GM04504 (cell line): ENCODE measurements at regions not wholly inside any gene's neighbourhood (a gene's known extent, or its start where the extent isn't known, plus 50 kb on each side); places are given as distances from the start of the nearest gene placed in this dataset.

Experiments used
- DNase-seq: peaks from one replicate; pipeline ENCODE4 v3.0.0-alpha.2; 2012; ENCODE audit warnings: low read depth

- no peak for DNase-seq
Measured at GRCh38 chr6:143621876-143622605, 55.7 kb upstream of the PHACTR2 start.

- DNase-seq, result no peak
Measured at GRCh38 chr6:143621159-143621873, 56.4 kb upstream of the PHACTR2 start.

GRCh38 chr6:143620447-143620846, 57.3 kb upstream of the PHACTR2 start:
- DNase-seq, result no peak

- no peak for DNase-seq
Measured at GRCh38 chr6:143619824-143620401, 57.9 kb upstream of the PHACTR2 start.

GRCh38 chr6:143616741-143617140, 61.0 kb upstream of the PHACTR2 start:
- no peak for DNase-seq

GRCh38 chr6:143615785-143616184, 62.0 kb upstream of the PHACTR2 start:
- no peak for DNase-seq

GRCh38 chr6:143614235-143614634, 63.5 kb upstream of the PHACTR2 start:
- no peak for DNase-seq

- DNase-seq, result no peak
Measured at GRCh38 chr6:143613749-143614148, 64.0 kb upstream of the PHACTR2 start.

- DNase-seq, result no peak
Measured at GRCh38 chr6:143612186-143612585, 65.6 kb upstream of the PHACTR2 start.

GRCh38 chr6:143611580-143611979, 66.2 kb upstream of the PHACTR2 start:
- DNase-seq, result no peak

GRCh38 chr6:143609972-143610371, 67.8 kb upstream of the PHACTR2 start:
- DNase-seq, result no peak

- DNase-seq, result no peak
Measured at GRCh38 chr6:143609501-143609900, 68.3 kb upstream of the PHACTR2 start.

GRCh38 chr6:143608906-143609305, 68.9 kb upstream of the PHACTR2 start:
- no peak for DNase-seq

GRCh38 chr6:143607974-143608373, 69.8 kb upstream of the PHACTR2 start:
- no peak for DNase-seq

GRCh38 chr6:143607168-143607567, 70.6 kb upstream of the PHACTR2 start:
- no peak for DNase-seq

- DNase-seq, result no peak
Measured at GRCh38 chr6:143605906-143606521, 71.8 kb upstream of the PHACTR2 start.

GRCh38 chr6:143603455-143603854, 74.3 kb upstream of the PHACTR2 start:
- no peak for DNase-seq

GRCh38 chr6:143601504-143601903, 76.3 kb upstream of the PHACTR2 start:
- no peak for DNase-seq

- DNase-seq, result no peak
Measured at GRCh38 chr6:143600821-143601220, 76.9 kb upstream of the PHACTR2 start.

GRCh38 chr6:143598466-143599080, 79.2 kb upstream of the PHACTR2 start:
- DNase-seq, result no peak

GRCh38 chr6:143596866-143597265, 80.9 kb upstream of the PHACTR2 start:
- peak; percentile 86 for DNase-seq

- no peak for DNase-seq
Measured at GRCh38 chr6:143595251-143596036, 82.3 kb upstream of the PHACTR2 start.
